ENCODE measurements at regions not wholly inside any gene's neighbourhood (a gene's known extent, or its start where the extent isn't known, plus 50 kb on each side); places are given as distances from the start of the nearest gene placed in this dataset.

DNA sequence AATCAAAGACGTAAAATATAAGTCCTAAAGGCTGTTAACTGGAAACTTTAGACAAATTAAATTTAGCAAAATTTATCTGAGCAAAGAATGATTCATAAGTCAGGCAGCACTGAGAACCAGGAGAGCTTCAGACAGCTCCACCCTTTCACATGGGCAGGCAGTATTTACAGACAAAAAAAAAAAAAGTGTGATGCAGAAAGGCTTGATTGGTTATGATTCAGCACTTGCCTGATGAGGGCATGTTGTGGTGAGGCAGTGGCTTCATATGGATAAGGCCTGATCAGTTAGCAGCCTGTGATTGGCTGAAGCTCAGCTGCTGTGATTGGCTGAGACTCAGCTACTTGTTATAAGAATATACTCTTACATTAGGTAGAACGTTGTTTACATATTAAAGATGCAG is 495.4 kb upstream of the POM121L12 start:
- TF ChIP-seq FOXP2 (optimal IDR thresholded peaks at IDR 0.05; ENCODE audit: control extremely low read depth, extremely low read length, insufficient read depth) = no peak
- TF ChIP-seq POLR2AphosphoS5 (IDR thresholded peaks at IDR 0.05; ENCODE audit: borderline replicate concordance, low read depth, low read length) = no peak
- no peak for TF ChIP-seq EZH2 (IDR thresholded peaks at IDR 0.05)
